GM18868 (cell line): ENCODE measurements at regions not wholly inside any gene's neighbourhood (a gene's known extent, or its start where the extent isn't known, plus 50 kb on each side); places are given as distances from the start of the nearest gene placed in this dataset.

Experiments used
- ATAC-seq: cut with Tn5 transposase; IDR thresholded peaks from one replicate; pipeline ENCODE4 v1.9.1; 2021; ENCODE audit warnings: mild to moderate bottlenecking, moderate library complexity; ENCODE audit not compliant: unreplicated experiment

DNA sequence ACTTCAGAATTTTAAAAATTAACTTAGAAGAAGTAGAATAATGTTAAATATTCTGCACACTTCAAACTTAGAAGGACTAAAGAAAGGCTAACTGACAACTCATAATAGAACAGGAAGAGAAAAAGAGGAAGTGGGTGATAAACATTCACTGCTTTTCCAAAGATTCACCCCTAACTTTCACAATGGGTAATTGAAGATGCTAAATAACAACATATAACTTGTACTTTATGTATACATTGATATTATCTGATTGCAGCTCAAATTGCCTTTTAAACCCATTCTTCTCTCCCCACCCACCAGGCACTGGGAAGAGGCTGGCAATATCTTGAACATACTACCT lies 376.6 kb downstream of the EFNA5 start:
- ATAC-seq: peak; percentile 72

DNA sequence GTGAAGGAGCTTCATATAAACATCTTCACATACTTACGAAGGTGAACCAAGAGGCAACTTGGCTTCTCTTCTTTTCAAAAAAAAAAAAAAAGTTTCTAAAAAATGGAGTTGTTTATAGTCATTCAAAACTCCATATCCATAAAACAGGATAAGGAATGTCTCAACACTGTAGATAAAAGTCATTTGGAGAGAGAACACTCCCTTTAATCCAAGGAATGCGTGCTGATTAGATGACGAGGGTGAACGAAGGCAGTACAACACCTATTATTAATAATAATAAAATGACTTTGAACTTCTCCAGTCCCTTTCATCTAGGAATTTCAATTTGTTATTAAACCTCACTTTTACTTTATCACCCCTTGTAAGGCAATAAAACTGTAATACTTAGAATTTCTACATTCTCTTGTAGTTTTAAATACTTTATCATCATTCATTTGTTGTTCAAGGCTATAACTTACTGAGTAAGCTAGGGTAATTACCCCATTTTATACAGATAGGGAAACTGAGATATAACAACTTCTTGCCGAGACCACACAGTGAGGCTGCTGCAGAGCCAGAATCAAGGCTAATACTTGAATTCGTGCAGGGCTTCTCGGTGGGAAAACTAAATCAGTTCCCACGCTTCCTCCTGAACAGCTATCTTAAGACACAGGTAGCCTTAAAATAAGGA lies 377.1 kb downstream of the EFNA5 start:
- peak; percentile 9 for ATAC-seq

DNA sequence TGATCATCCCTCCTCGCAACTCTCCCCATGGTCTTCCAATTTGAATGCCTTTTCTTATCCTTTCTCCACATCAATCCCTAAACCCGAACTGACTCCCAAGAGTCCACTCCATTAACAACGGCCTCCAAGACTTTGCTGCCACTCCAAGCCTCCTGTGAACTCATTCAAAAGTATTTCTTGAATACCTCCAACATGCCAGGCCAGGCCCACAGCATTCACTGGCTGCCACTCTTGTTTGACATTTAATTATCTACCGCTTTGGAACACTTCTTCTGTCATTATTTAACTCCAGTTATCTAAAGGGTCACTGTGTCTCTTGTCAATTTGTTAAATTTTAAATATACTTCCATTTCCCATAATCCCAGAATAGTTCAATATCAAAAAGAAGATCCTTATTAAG lies 378.9 kb downstream of the EFNA5 start:
- ATAC-seq: no peak

DNA sequence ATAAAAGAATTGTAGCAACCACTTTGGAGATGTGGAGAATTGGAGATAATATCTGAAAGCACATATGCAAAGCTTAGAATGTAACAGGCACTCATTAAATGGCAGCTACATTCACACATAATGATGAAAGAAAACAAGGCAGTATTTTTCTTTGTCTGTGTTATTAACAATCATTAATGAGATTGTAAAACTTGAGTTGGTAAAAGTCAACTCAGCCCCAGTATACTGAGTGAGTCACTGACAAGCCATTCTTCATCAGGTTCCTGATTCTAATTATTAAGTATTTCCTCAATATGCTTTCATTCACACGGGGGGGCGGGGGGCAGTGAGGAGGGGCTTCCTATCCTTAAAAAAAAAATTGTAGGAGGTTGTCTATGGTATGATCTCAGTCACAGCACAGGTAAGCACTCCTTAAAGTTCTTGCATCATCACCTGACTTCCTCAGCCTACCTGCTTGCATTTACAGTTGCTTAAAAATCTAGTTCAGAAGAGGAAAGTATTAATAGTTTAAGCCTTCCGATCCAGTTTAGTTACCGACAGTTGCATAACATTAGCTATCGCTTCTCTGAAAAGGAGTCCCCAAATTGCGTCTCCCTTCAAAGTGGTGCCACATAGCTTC lies 379.8 kb downstream of the EFNA5 start:
- no peak for ATAC-seq

DNA sequence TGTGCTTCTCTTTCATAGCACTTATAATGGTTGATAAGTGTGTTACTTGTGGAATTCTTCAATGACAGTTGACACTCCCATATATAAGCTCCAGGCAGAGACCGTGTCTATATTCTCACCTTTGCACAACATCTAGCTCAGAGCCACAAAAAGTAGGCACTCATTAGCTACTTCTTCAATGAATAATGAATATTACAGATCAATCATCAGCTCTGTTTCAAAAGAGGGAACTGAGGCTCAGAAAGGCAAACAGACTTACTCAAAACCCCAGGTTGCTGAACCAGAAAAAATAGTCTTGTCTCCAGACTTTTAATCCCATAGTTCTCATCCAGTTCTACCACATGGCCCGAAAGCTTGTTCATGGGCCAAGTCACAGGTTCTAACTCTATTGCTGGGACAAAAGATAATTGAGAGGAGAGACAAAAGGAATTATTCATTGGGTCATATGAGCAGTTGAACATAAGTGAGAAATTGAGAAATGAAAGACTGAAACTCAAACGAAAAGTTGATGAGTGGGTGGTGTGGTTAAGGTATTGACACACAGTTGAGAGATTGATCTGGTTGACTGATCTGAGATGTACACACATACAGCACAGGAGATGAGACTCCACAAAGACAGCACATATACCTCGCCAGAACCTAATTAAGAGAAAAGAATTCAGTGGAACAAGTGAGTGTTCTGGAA lies 381.6 kb downstream of the EFNA5 start:
- ATAC-seq: peak; percentile 91

DNA sequence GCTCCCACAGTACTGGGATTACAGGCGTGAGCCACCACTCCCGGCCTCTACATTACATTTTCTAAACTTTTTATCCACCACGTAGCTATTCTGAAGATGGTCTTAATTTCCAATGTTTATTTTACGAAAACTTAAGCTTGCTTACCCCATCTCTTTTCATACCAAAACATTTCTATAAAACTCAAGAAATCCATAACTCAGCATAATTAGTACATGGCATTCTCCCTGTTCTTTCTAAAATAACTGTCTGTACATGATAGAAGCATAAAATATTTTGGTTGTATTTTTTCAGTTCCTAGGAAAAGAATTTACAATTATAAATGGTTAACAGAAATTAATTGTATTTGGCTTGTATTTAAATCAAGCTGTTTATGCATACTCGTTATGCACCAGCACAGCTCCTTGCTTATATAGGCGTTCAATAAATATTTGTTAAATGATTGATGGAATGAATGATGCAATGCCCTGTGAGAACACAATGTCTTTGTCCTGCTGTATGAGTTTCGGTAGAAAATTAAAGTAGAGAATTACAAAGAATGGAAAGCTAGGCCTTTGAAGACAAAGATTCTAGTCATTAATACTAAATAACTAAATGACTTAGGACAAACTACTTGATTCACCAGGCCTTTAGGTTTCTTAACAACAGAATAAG lies 384.2 kb downstream of the EFNA5 start:
- ATAC-seq: no peak

DNA sequence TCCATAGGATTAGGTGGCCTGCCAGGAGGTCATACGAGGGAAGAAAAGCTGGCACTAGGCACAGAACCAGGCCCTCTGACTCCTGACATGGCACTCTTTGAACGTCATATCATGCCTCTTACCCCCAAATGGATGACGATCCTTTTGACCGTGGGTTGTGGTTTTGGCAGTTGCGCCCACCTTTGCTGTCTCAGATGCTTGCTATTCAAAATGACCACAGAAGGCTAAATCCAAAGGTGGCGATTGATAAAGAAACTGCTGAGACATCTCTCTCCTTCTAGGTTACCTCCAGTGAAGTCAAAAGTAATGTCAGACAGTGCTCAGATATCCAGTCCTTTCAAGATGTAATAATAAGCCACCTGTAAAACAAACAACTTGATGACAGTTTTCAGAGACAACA lies 385.0 kb downstream of the EFNA5 start:
- no peak for ATAC-seq

DNA sequence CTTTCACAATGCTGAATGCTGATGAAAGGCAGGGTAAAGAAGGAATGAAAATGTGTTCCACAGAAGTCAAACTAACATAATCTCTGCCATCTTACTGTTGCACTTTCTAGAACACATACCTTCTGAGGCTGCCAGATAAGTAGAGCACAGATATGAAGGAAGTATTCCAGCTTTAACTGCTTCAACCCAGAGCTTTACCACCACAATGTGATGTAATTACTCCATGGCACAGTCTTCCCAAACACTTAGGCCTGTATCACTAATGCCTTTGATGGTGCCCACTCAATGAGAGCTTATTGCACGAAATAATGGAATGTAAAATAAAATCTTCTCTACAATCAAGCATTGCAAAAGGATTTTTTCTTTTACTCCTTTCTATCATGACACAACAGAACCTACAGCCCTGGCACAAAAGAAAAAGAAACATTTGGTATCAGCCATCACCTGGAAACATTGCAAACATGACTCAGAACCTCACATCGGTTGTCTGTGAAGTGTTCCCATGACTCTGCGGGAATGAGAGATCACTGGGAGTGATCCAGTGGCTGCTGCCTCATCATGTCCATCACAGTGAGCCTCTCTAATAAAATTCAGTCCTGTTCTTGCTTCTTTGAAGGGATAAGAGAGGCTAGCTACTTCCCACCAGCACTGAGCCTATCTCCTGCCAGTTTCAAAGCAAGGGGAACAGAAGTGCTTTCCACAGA lies 385.8 kb downstream of the EFNA5 start:
- no peak for ATAC-seq

DNA sequence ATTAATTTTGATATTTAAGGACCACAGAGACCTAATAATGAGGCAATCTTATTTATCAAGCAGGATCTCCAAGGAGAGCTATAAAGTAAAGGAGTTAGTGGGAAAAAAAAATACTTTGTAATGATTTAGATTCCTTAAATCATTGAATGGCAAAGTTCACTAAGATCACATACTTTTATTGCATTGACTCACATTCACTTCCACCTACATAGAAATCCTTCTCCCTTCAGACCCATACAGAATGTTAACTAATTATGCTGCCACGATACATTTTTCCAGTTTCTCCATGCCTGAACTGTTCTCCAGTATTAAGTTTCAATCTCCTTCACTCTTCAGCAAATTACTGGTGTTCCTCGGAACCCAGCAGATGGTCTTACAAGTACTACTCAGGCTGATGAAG lies 388.7 kb downstream of the EFNA5 start:
- no peak for ATAC-seq

DNA sequence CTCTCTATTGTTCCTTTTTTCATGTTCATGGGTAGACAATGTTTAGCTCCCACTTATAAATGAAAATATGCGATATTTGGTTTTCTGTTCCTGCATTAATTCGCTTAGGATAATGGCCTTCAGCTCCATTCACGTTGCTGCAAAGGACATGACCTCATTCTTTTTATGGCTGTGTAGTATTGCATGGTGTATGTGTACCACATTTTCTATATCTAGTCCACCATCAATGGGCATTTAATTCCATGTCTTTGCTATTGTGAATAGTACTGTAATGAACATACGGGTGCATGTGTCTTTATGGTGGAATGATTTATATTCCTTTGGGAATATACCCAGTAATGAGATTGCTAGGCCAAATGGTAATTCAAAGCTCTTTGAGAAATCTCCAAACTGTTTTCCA lies 392.0 kb downstream of the EFNA5 start:
- ATAC-seq: no peak

DNA sequence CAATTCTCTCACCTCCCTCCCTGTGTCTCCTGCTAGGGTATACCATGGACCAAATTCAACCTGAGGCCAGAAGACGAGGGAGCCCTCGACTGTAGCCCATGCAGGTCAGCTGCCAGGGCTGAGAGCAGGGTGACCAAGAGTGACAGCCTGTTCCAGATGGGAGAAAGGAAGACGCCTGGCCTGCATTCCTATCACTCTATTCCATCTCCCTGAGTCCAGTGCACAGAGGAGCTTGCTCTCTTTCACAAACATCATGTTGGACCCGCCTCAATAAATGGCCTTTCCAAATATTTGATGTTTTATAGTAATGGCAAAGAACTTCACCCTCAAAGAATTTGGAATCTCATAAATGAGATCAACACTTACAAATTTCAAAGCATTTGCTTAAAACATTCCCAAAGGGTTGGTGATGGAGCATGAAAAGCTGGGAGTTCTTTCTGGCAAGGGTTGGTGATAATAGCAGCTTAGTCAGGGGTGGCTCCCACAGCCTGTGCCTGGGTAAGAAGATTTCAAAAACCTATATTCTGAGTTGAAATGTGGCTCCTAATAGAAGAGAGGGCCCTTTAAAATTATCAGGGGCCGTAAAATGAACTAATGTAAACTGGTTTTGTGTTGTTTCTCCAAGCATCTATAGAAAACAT lies 393.1 kb downstream of the EFNA5 start:
- ATAC-seq: no peak

DNA sequence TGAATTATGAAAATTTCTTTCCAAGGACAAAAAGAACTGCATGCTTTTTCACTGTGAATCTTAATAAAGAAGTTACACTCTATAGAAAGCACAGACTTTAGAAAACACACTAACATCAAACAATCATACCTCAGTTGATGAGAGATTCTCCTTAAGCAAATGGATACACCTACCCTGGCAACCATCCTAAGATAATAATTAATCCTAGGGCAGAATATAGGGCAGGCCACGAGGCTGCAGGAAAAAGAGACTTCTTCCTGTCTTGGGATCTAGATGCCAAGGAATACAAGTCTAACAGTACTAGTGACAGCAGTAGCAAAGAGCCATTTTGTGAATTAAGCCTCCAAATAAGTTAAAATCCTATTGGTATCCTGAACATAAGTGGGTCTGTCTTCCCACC lies 395.4 kb downstream of the EFNA5 start:
- no peak for ATAC-seq

DNA sequence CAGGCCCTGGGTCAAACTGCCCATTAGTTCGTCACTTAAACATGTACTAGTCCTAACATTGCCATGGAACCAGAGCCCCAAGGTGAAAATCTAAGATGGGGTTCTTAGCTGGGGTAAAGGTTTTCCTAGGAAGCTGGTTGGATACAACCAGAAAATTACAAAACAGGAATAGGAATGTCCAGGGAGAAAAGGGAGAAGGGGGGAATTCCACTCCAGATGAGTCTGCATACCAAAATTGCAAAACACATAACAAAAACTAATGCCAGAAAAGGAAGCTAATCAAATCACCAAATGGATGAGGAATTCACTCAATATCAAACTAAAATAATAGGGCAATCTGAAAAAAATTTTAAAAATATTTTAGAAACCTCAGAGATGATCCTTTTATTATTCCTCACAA lies 396.2 kb downstream of the EFNA5 start:
- no peak for ATAC-seq

DNA sequence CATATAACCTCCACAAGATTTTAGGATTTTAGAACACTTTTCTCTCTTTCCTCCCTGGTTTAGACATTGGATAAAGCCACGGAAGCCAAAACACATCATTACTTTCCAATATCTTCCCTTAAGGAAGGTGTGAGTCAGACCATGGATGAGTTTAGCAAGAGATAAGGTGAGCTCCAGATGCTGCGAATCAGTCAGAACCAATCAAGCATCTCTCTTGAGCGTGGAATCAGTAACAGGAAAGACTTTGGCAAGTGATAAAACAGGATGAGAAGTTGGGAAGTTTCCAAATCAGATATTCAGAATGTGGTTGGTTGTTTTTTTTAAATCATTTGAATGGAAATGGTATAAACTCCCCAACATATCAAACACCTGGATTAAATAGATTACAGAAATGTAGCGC lies 397.8 kb downstream of the EFNA5 start:
- no peak for ATAC-seq

DNA sequence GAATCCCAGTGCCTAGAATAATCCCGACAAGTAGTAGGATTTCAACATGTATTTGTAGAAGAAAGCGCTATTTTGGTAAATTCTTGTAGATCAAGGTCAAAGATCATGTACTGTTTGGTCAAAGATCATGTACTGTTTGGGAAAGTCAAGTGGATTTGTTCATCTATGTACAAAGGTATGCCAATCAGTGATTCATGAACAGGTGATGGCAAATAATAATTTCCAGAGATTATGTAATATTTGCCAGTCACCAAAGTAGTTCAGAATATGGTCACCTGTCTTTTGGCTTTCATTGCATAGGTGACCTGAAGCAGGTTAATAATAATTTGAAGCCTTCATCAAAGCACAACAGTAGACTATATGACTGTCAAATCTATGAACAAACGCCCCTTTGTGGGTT lies 398.2 kb downstream of the EFNA5 start:
- ATAC-seq: no peak

DNA sequence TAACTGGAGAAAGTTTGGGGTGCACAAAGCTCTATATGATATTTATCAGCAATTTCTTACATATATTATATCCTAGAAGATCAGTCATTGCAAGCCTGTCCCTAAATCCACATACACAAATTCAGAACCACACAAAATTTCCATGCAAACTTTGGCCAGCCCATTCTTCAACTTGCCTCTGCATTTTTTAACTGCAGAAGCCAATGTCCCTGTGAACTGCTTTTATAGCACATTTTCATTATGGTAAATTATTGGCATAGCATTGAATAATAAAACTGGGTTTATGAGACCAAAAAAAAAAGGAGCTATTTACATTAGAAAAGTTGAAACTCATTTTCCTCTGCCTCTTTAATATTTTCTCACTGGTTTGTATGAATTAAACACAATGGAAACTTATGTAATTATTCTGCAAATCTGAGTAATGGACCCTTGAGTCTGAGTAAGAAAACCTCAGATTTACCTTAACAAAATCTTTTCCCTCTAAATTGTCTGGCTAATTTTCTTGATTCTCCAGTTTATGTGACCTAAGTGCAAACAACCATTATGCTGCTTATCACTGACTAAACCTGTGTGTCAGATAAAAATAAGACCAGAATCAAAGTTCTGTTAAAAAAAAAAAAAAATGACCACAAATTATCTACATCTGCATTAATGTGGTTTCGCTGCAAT lies 398.9 kb downstream of the EFNA5 start:
- ATAC-seq: no peak

DNA sequence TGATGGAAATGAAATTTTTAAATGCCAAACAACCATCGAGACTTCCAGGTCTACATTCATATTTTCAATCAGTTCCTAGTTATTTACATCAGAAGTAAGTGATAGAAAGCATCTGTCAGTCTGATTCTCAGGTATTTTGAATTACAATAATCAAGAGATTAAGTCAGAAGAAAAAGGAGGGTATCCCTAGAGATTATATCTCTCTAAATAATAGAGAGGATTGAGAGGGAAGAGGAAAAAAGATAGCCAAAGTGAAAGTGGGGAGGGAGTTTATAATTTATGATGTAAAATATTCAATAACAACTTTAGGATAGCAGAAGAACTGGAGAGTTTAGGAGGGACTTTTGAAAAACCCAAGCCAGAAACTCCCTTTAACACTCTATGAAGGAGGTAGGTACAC lies 400.2 kb downstream of the EFNA5 start:
- ATAC-seq: no peak

DNA sequence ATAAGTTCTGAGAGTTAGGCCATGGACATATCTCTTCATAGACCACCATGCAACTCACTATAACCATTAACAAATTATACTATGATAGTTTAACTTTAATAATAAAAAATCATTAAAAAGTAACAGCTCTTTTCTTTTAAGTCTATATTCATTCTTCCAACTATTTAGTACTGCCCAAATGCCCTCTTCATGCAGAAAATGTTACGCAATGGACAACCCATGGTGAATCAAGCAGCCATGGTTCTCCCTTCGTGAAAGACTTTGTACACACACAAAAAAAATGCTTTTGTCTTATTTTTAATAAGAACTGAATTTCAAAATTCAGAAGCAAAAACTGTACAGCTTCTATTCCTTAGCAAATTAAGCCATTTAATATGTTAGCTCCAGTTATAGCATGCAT lies 401.1 kb downstream of the EFNA5 start:
- no peak for ATAC-seq

DNA sequence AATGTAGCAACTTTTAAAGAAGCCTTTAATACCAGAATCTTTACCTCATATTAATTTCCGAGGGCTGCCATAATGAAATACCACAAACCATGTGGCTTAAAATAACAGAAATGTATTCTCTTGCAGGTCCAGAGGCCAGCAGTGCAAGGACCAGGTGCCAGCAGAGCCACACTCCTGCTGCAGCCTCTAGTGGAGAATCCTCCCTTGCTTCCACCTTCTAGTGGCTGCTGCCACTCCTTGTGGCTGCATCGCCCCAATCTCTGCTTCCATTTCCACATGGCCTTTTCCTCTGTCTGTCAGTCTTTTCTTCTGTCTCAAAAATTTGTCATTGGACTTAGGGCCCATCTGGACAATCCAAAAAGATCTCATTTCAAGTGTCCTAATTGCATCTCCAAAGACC lies 401.5 kb downstream of the EFNA5 start:
- no peak for ATAC-seq

DNA sequence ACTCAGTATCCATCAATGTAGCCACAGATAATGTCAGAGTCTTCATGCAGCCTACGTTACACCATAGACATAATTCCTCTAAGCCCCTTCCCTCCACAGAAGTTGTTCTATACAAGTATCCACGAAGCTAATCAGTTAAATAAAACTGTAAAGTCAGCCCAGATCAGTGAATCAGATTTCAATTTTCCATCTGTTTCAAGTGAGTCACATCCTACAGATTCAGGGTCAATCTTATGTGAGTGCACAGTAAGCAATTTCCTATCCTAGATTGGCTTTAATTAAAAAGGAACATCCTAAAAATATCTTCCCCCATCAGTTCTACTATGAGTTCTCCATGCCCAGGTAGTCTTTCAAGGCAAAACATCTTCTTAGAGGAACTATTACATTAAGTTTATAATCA lies 402.5 kb downstream of the EFNA5 start:
- no peak for ATAC-seq
